OCI-LY1 (cell line): ENCODE measurements at regions not wholly inside any gene's neighbourhood (a gene's known extent, or its start where the extent isn't known, plus 50 kb on each side); places are given as distances from the start of the nearest gene placed in this dataset.

Source experiments
- H2AFZ ChIP-seq: fragments of 200-600 bp; sonication (generic), shearing (Covaris generic); 2 replicates; pipeline ENCODE4 v1.6.0; 2014; ENCODE audit warnings: antibody characterized with exemption, mild to moderate bottlenecking, low read length
- H3F3A ChIP-seq: fragments of 200-600 bp; sonication (generic), shearing (Covaris generic); 2 replicates; pipeline ENCODE4 v1.6.0; 2014; ENCODE audit warnings: mild to moderate bottlenecking, antibody characterized with exemption, low read length, moderate library complexity; ENCODE audit not compliant: insufficient read depth
- H3K27ac ChIP-seq: fragments of 200-600 bp; sonication (generic); 2 replicates; pipeline ENCODE4 v1.5.1; 2014; ENCODE audit warnings: low read length, mixed run types, mild to moderate bottlenecking, low read depth; ENCODE audit not compliant: poor library complexity, severe bottlenecking
- H3K27me3 ChIP-seq: fragments of 200-600 bp; sonication (generic); 2 replicates; pipeline ENCODE4 v1.6.0; 2014; ENCODE audit warnings: antibody characterized with exemption, mild to moderate bottlenecking, low read length, moderate library complexity; ENCODE audit not compliant: insufficient read depth
- H3K36me3 ChIP-seq: fragments of 200-600 bp; sonication (generic); 2 replicates; pipeline ENCODE4 v1.6.1; 2014; ENCODE audit warnings: mild to moderate bottlenecking, antibody characterized with exemption, low read length, moderate library complexity, mixed read lengths; ENCODE audit not compliant: insufficient read depth
- H3K4me1 ChIP-seq: fragments of 200-600 bp; sonication (generic); 2 replicates; pipeline ENCODE4 v1.5.1; 2014; ENCODE audit warnings: mild to moderate bottlenecking, low read length, moderate library complexity; ENCODE audit not compliant: insufficient read depth, severe bottlenecking
- H3K4me2 ChIP-seq: fragments of 200-600 bp; sonication (generic), shearing (Covaris generic); 2 replicates; pipeline ENCODE4 v1.6.1; 2014; ENCODE audit warnings: low read length
- H3K4me3 ChIP-seq: fragments of 200-600 bp; sonication (generic); 2 replicates; pipeline ENCODE4 v1.5.1; 2014; ENCODE audit warnings: low read length, low read depth, mild to moderate bottlenecking, mixed read lengths; ENCODE audit not compliant: poor library complexity, severe bottlenecking
- H3K79me2 ChIP-seq: fragments of 200-600 bp; shearing (Covaris generic); 2 replicates; pipeline ENCODE4 v1.6.1; 2016; ENCODE audit warnings: mixed run types, low read length, mixed read lengths; ENCODE audit not compliant: insufficient read depth
- H3K9ac ChIP-seq: fragments of 200-600 bp; sonication (generic), shearing (Covaris generic); 2 replicates; pipeline ENCODE4 v1.6.1; 2014; ENCODE audit warnings: mild to moderate bottlenecking, low read length, mixed read lengths
- H3K9me2 ChIP-seq: fragments of 200-600 bp; sonication (generic), shearing (Covaris generic); 2 replicates; pipeline ENCODE4 v1.6.1; 2014; ENCODE audit warnings: low read depth, mild to moderate bottlenecking, low read length, mixed read lengths
- H3K9me3 ChIP-seq: fragments of 200-600 bp; shearing (Covaris generic); 2 replicates; pipeline ENCODE4 v1.6.1; 2014; ENCODE audit warnings: low read length, mixed read lengths
- H4K20me1 ChIP-seq: fragments of 200-600 bp; sonication (generic), shearing (Covaris generic); 2 replicates; pipeline ENCODE4 v1.6.0; 2016; ENCODE audit warnings: mild to moderate bottlenecking, low read length; ENCODE audit not compliant: insufficient read depth
- EZH2 ChIP-seq: fragments of 200-600 bp; sonication (generic), shearing (Covaris generic); IDR thresholded peaks from 2 replicates; pipeline ENCODE4 v1.8.0; 2017; ENCODE audit warnings: borderline replicate concordance, mixed run types, mild to moderate bottlenecking, antibody characterized with exemption, low read length, moderate library complexity, mixed read lengths
- TF ChIP-seq, protein P1 (sequence below): fragments of 200-600 bp; sonication (generic), shearing (Covaris generic); IDR thresholded peaks from 2 replicates; pipeline ENCODE4 v1.5.1; 2017; ENCODE audit warnings: mild to moderate bottlenecking, antibody characterized with exemption, low read length, moderate library complexity, mixed read lengths

DNA sequence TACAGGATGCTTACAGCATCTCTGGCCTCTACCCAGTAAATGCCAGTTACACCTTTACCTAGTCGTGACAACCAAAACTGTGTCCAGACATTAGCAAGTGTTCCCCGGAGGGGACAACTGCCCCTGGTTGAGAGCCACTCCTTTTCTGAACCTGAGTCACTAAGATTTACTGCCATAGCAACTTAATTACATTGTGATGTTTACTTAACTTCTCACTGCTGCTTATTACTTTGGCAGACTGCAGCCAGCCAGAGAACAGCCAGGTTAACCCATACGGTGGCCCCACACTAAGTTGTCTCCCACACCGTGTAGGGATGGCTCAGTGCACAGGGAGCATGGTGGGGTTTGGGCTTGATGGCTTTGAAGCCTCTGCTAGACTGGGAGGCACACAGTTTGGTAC is 204.7 kb upstream of the SULF2 start:
- no peak overlapping the region for H3K9ac ChIP-seq
- no peaks in the 10 kb centered on the region for H3K79me2 ChIP-seq
- no peaks in the 10 kb centered on the region for H3K9me2 ChIP-seq
- no peaks in the 10 kb centered on the region for H3K36me3 ChIP-seq
- H3K4me3 ChIP-seq = no peak overlapping the region
- H4K20me1 ChIP-seq = no peaks in the 10 kb centered on the region
- H3K27ac ChIP-seq = no peak overlapping the region
- TF ChIP-seq EZH2 = no peak
- TF ChIP-seq, protein P1, sequence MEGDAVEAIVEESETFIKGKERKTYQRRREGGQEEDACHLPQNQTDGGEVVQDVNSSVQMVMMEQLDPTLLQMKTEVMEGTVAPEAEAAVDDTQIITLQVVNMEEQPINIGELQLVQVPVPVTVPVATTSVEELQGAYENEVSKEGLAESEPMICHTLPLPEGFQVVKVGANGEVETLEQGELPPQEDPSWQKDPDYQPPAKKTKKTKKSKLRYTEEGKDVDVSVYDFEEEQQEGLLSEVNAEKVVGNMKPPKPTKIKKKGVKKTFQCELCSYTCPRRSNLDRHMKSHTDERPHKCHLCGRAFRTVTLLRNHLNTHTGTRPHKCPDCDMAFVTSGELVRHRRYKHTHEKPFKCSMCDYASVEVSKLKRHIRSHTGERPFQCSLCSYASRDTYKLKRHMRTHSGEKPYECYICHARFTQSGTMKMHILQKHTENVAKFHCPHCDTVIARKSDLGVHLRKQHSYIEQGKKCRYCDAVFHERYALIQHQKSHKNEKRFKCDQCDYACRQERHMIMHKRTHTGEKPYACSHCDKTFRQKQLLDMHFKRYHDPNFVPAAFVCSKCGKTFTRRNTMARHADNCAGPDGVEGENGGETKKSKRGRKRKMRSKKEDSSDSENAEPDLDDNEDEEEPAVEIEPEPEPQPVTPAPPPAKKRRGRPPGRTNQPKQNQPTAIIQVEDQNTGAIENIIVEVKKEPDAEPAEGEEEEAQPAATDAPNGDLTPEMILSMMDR = no peak
- H3K4me2 ChIP-seq = no peak overlapping the region
- no peaks in the 10 kb centered on the region for H3K9me3 ChIP-seq
- H3K27me3 ChIP-seq = no peaks in the 10 kb centered on the region; the same call in 1 of the 2 replicates
- H3F3A ChIP-seq = no peaks in the 10 kb centered on the region
- H3K4me1 ChIP-seq = no peaks in the 10 kb centered on the region
- H2AFZ ChIP-seq = no peak overlapping the region

DNA sequence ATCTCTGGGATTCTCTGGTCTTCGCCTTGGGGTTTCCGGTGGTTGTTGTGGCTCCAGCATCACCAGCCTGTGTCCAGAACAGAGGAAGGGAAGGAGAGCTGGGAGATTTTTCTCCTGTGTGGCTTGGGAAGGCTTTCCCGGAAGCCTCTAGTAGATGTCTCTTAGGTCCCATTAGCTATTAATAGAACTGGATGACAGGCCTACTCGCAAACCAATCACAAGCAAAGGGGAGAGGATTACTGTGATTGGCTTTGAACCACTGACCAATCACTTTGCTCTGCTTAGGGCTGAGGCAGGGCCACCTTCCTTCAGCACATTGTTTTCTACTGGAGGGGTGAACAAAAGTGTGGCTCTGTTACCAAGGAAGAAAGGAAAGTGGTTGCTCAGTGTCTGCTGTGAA is 203.4 kb upstream of the SULF2 start:
- no peaks in the 10 kb centered on the region for H3K9me2 ChIP-seq
- H3F3A ChIP-seq = no peaks in the 10 kb centered on the region
- H3K9ac ChIP-seq = no peak overlapping the region
- H3K27me3 ChIP-seq = no peaks in the 10 kb centered on the region; the same call in 1 of the 2 replicates
- TF ChIP-seq EZH2 = no peak
- TF ChIP-seq, protein P1 = no peak
- H3K9me3 ChIP-seq = no peaks in the 10 kb centered on the region
- no peaks in the 10 kb centered on the region for H3K4me1 ChIP-seq
- no peaks in the 10 kb centered on the region for H3K79me2 ChIP-seq
- no peak overlapping the region for H2AFZ ChIP-seq
- H3K36me3 ChIP-seq = no peaks in the 10 kb centered on the region
- H3K4me2 ChIP-seq = no peak overlapping the region
- no peak overlapping the region for H3K4me3 ChIP-seq
- no peak overlapping the region for H3K27ac ChIP-seq
- H4K20me1 ChIP-seq = no peaks in the 10 kb centered on the region

DNA sequence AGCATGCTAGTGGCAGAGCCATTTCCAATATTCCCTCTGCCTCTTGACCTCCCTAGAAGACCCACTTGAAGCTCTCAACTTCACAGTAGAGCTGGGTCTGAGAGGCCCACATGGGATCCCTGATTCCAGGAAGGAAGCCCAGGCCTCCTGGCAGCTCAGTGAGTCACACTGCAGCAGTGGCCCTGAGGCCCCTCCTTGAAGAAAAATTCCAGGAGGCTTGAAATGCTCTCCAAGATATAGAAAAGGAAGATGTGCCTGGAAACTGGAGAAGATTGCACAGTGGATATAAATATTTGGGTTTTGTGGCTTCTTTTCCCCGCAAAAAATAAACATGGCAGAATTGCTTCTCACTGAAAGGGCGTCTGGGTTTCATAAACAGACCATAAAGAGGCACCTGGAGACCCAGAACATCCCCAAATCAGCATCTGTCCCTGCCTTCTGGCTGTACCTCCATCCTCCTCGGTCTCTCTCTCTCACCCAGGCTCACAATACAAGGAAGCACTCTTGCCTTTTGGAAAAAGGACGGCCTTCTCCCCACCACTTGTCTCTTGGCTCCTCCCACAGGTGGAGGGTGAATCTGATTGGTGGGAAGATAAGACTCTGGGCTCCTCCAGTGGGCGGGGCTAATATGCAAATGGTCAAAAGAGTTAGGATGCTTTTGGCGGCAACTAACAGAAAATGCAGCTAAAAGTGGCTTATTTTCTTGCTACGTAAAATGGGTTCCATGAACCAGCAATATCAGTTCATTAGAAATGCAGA is 200.0 kb upstream of the SULF2 start:
- Histone ChIP-seq H3K36me3 (no peaks in the 10 kb centered on the region), H3K9me3 (no peaks in the 10 kb centered on the region), H3K79me2 (no peaks in the 10 kb centered on the region), H4K20me1 (no peaks in the 10 kb centered on the region), H3K4me1 (no peaks in the 10 kb centered on the region), H3F3A (no peaks in the 10 kb centered on the region), H3K9me2 (no peaks in the 10 kb centered on the region), H3K4me2 (no peak overlapping the region), H3K27ac (no peak overlapping the region), H3K4me3 (no peak overlapping the region), H2AFZ (no peak overlapping the region), H3K9ac (no peak overlapping the region), H3K27me3 (peaks cover 3% of the 10 kb centered on the region)
- TF ChIP-seq, protein P1 = no peak
- TF ChIP-seq EZH2 = no peak
